ENCODE measurements at regions not wholly inside any gene's neighbourhood (a gene's known extent, or its start where the extent isn't known, plus 50 kb on each side); places are given as distances from the start of the nearest gene placed in this dataset.

DNA sequence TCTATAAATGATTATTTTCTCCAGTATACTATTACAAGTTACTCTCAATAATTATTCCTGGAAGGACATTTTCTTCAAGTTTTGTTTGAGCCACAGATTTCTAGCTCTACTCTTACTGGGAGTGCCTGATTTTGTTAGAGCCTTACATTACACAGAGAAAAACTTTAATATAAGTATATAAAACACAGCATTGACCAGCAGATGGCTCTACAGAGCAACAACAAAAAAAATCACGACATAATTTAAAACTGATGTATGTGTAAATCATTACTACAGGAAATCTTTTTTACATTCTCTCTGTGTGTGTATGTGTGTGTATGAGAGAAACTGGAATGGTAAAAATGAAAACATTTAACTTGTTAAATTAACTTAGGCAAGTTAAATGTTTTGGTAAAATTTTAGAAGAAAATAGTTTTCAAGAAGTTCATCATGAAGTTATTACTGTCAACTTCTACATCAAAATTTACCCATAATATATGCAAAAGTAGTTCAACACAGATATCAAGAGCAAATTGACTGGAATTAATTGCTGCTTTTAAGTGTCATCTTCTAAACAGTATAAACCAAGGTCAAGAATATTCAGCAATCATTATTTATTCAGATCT, 103.3 kb downstream of the MDH1 start:
- TF ChIP-seq CEBPB (IDR thresholded peaks at IDR 0.05) = no peak
- TF ChIP-seq RAD21 (IDR thresholded peaks at IDR 0.05; ENCODE audit: low read depth) = peak; percentile 66

- TF ChIP-seq TCF12 (IDR thresholded peaks at IDR 0.05; ENCODE audit: low read depth) (no peak), ZBTB7A (IDR thresholded peaks at IDR 0.05; ENCODE audit: low read depth) (no peak), CREB1 (IDR thresholded peaks at IDR 0.05; ENCODE audit: low read depth) (no peak), TEAD4 (IDR thresholded peaks at IDR 0.05) (no peak), YY1 (IDR thresholded peaks at IDR 0.05; ENCODE audit: low read depth) (no peak), FOXM1 (IDR thresholded peaks at IDR 0.05; ENCODE audit: borderline replicate concordance, low read depth) (no peak), EP300 (IDR thresholded peaks at IDR 0.05; ENCODE audit: borderline replicate concordance) (no peak), REST (IDR thresholded peaks at IDR 0.05; ENCODE audit: low read depth) (no peak), EGR1 (IDR thresholded peaks at IDR 0.05) (no peak)
- TF ChIP-seq, protein P1, sequence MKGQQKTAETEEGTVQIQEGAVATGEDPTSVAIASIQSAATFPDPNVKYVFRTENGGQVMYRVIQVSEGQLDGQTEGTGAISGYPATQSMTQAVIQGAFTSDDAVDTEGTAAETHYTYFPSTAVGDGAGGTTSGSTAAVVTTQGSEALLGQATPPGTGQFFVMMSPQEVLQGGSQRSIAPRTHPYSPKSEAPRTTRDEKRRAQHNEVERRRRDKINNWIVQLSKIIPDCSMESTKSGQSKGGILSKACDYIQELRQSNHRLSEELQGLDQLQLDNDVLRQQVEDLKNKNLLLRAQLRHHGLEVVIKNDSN (IDR thresholded peaks at IDR 0.05) = no peak
Observed at GRCh38 chr2:63695583-63695982, 106.8 kb downstream of the MDH1 start.

- no peak for TF ChIP-seq REST (IDR thresholded peaks at IDR 0.05; ENCODE audit: low read depth)
- no peak for TF ChIP-seq EGR1 (IDR thresholded peaks at IDR 0.05)
- TF ChIP-seq TCF12 (IDR thresholded peaks at IDR 0.05; ENCODE audit: low read depth) = no peak
- TF ChIP-seq EP300 (IDR thresholded peaks at IDR 0.05; ENCODE audit: borderline replicate concordance) = no peak
- no peak for TF ChIP-seq CEBPB (IDR thresholded peaks at IDR 0.05)
- no peak for TF ChIP-seq TEAD4 (IDR thresholded peaks at IDR 0.05)
- no peak for TF ChIP-seq ZBTB7A (IDR thresholded peaks at IDR 0.05; ENCODE audit: low read depth)
- no peak for TF ChIP-seq NFIC (IDR thresholded peaks at IDR 0.05)
- no peak for TF ChIP-seq CREB1 (IDR thresholded peaks at IDR 0.05; ENCODE audit: low read depth)
- no peak for TF ChIP-seq MAX (IDR thresholded peaks at IDR 0.05)
- no peak for TF ChIP-seq FOXM1 (IDR thresholded peaks at IDR 0.05; ENCODE audit: borderline replicate concordance, low read depth)
- no peak for TF ChIP-seq TAF1 (IDR thresholded peaks at IDR 0.05; ENCODE audit: low read depth)
- TF ChIP-seq YY1 (IDR thresholded peaks at IDR 0.05; ENCODE audit: low read depth) = no peak
- TF ChIP-seq, protein P1 (IDR thresholded peaks at IDR 0.05) = no peak
- TF ChIP-seq RAD21 (IDR thresholded peaks at IDR 0.05; ENCODE audit: low read depth) = no peak
Observed at GRCh38 chr2:63696496-63696895, 107.7 kb downstream of the MDH1 start.

DNA sequence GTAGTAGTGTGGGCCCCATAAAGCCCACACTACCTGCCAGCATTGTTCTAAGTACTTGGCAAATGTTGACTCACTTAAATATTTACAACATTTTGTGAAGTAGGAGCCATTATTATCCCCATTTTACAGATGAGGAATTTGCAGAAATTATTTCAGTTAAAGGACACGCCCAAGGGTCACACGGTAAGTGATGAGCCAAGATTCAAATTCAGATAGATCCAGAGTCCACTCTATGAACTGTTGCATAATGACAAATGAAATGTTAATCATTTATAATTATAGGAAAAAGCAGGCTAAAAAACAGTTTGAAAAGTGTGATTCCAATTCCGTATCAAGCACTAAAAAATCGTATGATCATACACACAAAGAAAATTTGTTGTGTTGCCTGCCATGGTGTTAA, 108.4 kb downstream of the MDH1 start:
- no peak for TF ChIP-seq TAF1 (IDR thresholded peaks at IDR 0.05; ENCODE audit: low read depth)

DNA sequence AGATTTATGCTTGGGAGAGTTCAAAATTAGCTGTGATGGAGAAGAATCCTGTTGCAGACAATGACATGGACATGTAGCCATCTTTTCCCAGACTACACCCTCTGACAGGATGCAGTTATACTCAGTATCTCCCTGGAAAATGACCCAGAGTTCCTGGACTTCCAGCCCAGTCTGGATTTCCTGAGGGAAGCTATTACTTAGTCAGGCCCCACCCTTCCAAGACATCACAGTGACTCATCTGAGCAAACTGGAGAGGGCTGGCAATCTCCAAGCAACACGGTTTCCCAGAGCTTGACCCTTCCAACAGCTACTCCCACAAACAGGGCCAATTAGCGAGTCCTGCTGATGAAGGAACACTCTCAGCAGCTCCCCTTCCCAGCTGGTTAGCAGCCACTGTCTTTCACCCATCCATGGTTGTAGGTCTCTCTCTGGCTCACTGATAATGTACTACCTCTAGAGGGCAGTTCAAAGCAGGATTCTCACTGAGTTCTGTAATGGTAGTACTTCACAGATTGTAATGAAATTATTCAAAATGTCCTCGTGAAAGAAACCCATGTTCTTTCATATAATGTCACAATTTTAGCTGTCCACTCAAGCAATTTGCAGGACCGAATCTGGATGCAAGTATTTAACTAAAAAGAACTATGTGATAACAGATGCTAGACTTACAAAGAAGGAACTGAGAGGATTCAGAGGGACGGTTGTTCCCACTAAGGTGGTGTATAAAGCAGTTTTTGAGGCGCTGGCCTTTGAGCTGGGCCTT, 110.2 kb downstream of the MDH1 start:
- no peak for TF ChIP-seq NFIC (IDR thresholded peaks at IDR 0.05)
- TF ChIP-seq RAD21 (IDR thresholded peaks at IDR 0.05; ENCODE audit: low read depth) = peak; percentile 74

DNA sequence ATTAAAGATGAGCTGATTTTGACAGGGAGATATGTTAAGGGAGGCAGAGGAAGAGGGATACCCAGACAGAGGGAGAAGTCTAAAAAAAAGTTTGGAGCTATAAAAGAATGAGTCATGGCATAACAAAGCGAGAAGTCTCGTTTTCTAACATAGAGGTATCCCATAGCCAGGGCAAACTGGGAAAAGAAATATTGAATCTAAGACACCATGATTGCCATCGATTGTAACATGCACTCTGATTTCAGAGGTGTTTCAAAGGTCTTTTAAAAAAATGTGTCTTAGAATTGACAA, 110.7 kb downstream of the MDH1 start:
- TF ChIP-seq, protein P1 (IDR thresholded peaks at IDR 0.05) = no peak
- TF ChIP-seq REST (IDR thresholded peaks at IDR 0.05; ENCODE audit: low read depth) (no peak), FOXM1 (IDR thresholded peaks at IDR 0.05; ENCODE audit: borderline replicate concordance, low read depth) (no peak), ZBTB7A (IDR thresholded peaks at IDR 0.05; ENCODE audit: low read depth) (no peak), MAX (IDR thresholded peaks at IDR 0.05) (no peak), RAD21 (IDR thresholded peaks at IDR 0.05; ENCODE audit: low read depth) (no peak), TCF12 (IDR thresholded peaks at IDR 0.05; ENCODE audit: low read depth) (no peak), TEAD4 (IDR thresholded peaks at IDR 0.05) (no peak)

All from Ishikawa (cell line).